Hematopoietic multipotent progenitor cell treated with erythropoietin and hydrocortisone succinate and interleukin-3 and kit ligand, for 6 days (in vitro differentiated cells): ENCODE measurements at regions not wholly inside any gene's neighbourhood (a gene's known extent, or its start where the extent isn't known, plus 50 kb on each side); places are given as distances from the start of the nearest gene placed in this dataset.
"Not testable (repeated sequence)": the region's sequence is repeated elsewhere in the genome, so short reads cannot be mapped to it uniquely, and the experiment has no call there.

Source experiments
- DNase-seq: peaks from one replicate; pipeline ENCODE4 v3.0.0-alpha.2; 2015

DNA sequence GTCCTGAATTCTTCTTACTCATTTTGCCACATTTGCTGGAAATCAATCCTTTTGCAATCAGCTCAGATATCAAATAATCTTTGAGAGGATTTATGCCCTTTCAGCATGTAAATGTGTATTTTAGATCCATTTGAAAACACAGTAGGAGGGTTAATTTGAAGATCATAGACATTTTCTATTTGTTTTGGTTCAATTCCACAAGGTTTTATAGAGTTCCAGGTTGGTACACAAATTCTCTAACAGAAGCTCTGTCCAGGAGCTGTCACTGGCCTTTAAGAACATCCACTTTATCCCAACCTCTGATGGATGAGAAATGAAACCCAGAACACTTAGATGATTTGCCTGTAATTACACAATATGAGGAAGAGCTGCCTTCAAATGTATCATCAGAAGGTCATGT, 157.3 kb upstream of the CHAC2 start:
- no peak for DNase-seq

DNA sequence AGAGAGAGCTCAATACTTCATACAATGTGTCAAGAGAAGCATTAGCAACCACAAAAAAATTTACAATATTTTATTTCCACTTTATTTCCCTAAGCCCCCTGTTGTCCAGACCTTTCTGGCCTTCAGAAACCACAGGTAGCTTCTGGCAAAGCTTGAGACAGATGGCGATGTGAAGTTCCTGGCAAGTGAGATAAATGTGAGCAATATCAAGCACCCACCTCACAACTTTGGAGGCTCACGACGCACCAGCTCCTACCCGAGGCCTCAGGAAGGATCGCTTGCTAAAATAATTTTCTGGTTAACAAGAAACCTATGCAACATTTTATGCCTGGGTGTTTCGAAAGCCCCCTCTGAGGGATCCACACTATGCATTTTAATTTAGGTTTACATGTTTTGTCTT, 158.1 kb upstream of the CHAC2 start:
- DNase-seq: no peak

DNA sequence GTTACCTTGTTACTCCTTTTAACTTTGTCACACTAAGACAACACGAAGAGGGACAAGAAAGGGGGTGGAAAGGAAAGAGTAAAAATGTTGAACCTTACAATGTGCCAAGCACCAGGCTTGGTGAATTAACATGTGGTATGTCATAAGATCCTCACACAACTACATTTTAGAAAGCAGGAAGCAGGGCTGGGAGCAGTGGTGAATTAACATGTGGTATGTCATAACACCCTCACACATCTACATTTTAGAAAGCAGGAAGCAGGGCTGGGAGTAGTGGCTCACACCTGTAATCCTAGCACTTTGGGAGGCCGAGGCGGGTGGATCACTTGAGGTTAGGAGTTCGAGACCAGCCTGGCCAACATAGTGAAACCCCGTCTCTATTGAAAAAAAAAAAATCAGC, 159.3 kb upstream of the CHAC2 start:
- no peak for DNase-seq

GRCh38 chr2:53600815-53601214, 166.8 kb upstream of the CHAC2 start:
- DNase-seq: no peak

- DNase-seq: not testable (repeated sequence)
Observed at GRCh38 chr2:53586733-53587612, 180.6 kb upstream of the CHAC2 start.

GRCh38 chr2:53584986-53585385, 182.6 kb upstream of the CHAC2 start:
- no peak for DNase-seq

DNA sequence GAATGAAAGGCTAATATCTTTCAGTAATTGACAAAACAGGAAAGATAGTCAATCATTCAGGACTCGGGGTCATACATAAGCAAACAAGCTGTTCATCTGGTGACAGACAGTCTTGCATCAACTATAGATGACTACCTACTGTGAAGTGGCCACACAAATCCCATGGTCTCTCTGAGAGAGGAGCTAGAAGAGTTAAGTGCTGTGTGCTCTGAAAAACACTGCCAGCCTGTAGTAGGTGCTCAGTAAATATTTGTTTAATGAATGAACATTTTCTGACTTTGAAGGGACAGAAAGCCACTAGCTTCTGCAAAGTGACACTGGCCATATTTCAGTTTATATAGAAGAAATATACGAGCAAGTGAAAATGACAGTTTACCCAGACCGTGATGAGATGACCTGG, 184.0 kb upstream of the CHAC2 start:
- DNase-seq: no peak

GRCh38 chr2:53582556-53582955, 185.0 kb upstream of the CHAC2 start:
- DNase-seq: no peak

DNA sequence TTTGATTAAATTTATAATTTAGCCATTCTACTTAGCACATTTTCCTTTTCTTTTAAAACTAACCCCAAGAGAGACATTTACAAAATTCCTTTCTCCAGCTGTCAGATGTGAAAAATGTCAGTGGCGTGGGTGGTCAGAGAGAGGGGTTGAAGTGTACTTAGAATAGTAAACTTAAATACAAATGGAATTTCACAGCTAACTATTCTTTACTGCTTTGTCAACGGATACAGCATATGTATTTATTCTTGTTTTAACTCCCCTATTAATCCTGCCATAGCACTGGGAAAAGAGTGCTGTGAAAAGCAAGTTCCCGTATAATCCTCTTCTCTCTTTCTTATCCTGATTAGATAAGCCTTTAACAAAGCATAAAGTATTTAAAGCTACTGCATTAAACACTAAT, 191.4 kb upstream of the CHAC2 start:
- no peak for DNase-seq

- no peak for DNase-seq
Observed at GRCh38 chr2:53575721-53576124, 191.9 kb upstream of the CHAC2 start.

DNA sequence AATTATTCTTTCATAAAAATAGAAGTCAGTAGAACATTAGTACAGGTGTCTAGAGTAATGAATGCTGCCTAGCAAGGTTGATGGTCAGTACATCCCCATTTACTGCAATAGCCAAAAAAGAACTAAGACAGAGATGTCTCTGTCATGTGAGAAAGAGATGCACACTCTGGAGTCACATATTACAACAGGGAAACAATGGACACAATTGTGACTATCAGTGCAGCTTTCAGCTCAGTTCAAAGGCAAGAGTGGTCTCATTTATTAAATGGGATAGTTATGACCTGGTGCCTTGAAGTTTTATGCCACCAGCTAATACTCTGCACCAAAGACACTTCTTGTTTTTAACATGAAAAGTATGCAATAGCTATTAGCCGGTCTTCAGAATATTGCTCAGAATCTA, 194.9 kb upstream of the CHAC2 start:
- DNase-seq: no peak

- DNase-seq: no peak
Observed at GRCh38 chr2:53569957-53570727, 197.5 kb upstream of the CHAC2 start.

- DNase-seq: no peak
Observed at GRCh38 chr2:53568469-53568868, 199.1 kb upstream of the CHAC2 start.

GRCh38 chr2:53567073-53567472, 200.5 kb upstream of the CHAC2 start:
- no peak for DNase-seq

GRCh38 chr2:53562407-53562806, 205.2 kb upstream of the CHAC2 start:
- DNase-seq: no peak

DNA sequence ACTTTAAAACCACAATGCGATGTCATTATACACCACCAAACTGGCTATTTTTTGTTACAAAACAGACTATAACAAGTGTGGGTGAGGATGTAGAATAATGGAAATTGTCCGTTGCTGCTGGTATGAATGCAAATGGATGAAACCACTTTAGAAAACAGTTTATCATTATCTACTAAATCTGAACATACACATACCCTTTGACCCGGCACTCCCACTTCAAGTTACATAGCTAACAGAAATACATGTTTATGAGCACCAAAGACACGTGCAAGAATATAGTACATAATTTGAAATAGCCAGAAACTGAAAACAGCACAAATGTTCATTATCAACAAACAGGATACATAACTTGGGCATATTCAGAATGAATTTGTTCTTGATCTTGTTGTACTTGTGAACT, 206.4 kb upstream of the CHAC2 start:
- DNase-seq: no peak

GRCh38 chr2:53559302-53559966, 208.2 kb upstream of the CHAC2 start:
- DNase-seq: no peak

GRCh38 chr2:53558867-53559266, 208.7 kb upstream of the CHAC2 start:
- DNase-seq: no peak

DNA sequence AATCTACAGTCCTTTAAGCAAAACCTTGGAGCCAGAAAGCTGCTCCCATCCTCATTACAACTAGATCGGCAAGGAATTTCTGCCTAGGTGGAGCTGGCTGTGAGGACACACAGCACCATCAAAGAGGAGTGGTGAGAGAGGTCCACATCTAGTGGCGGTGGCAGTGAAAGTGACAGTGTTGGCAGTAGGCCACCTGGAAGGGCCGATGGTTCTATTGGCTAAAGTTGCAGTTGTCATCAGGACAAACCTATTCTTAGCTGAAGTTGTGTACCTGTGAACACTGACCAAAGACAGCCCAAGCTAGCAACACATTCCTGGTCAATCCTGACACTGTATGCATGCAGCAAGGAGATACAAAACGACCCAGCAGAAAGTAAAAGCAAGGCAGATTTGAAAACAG, 218.1 kb upstream of the CHAC2 start:
- no peak for DNase-seq

DNA sequence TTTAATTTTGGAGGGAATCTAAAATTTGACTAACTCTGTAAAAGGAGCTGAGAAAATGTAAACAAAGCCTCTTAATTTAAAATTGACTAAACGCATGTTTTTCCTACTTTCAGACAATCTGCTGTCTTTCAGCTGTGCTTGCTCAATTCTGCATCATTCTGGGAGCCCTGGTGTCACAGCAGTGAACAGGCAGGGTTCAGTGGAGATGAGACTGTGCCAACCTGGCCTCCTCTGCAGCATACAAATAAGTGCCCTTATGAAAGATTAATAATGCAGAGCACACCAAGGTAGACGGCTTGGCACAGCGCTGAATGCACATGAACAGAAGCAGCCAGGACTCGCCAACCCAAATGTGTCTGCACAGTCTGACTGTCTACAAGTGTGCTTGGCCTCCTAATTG, 222.0 kb upstream of the CHAC2 start:
- no peak for DNase-seq

- no peak for DNase-seq
Observed at GRCh38 chr2:53544871-53545558, 222.6 kb upstream of the CHAC2 start.

- DNase-seq: no peak
Observed at GRCh38 chr2:53543083-53543482, 224.5 kb upstream of the CHAC2 start.
